ENCODE measurements at regions not wholly inside any gene's neighbourhood (a gene's known extent, or its start where the extent isn't known, plus 50 kb on each side); places are given as distances from the start of the nearest gene placed in this dataset.

- no peak for ATAC-seq
- Histone ChIP-seq H3K36me3 (ENCODE audit: control insufficient read depth, insufficient read depth, low read length) (no peaks in the 10 kb centered on the region), H3K4me3 (ENCODE audit: low read depth in 2 of 2, low read length in 2 of 2) (no peak overlapping the region), H3K4me1 (ENCODE audit: control insufficient read depth, insufficient read depth, low read length) (no peaks in the 10 kb centered on the region), H3K27ac (ENCODE audit: low read length) (no peak overlapping the region), H3K27me3 (ENCODE audit: control insufficient read depth, insufficient read depth, low read length) (peaks cover 9% of the 10 kb centered on the region), H3K9me3 (ENCODE audit: control insufficient read depth, insufficient read depth, low read depth, low read length) (no peaks in the 10 kb centered on the region)
- in situ Hi-C loops (cut with HindIII; ENCODE audit: low pct_unique_long_range_greater_than_20kb, low sequenced_read_pairs) = no loop called here
- CTCF ChIA-PET = no interaction called here
- POLR2A ChIA-PET = no interaction called here
- no TSS peak for BruUV-seq (replicated peaks)
- no peak for TF ChIP-seq SIN3A (IDR thresholded peaks at IDR 0.05; ENCODE audit: borderline replicate concordance, insufficient read depth, low read depth, low read length)
- TF ChIP-seq TCF7L2 (IDR thresholded peaks at IDR 0.05; ENCODE audit: low read depth, low read length) = no peak
- no peak for TF ChIP-seq CTCF (IDR thresholded peaks at IDR 0.05)
- no peak for TF ChIP-seq POLR2AphosphoS5 (IDR thresholded peaks at IDR 0.05; ENCODE audit: low read depth, low read length)
- no peak for TF ChIP-seq REST (IDR thresholded peaks at IDR 0.05; ENCODE audit: insufficient read depth in 1 of 2, low read depth in 2 of 2, low read length in 1 of 2)
- no peak for DNase-seq (ENCODE audit: low read depth, low spot score)
- intact Hi-C loops (cut with micrococcal nuclease; ENCODE audit: unreplicated experiment) = loop anchor here (2.0 to 5.0 kb wide), 2 partner anchors 909 to 1405 kb away; no protein-coding TSS in a partner anchor
These were observed 175.8 kb upstream of the ATP11B start for GRCh38 chr3:182617500-182617899.

- in situ Hi-C loops (cut with HindIII; ENCODE audit: low pct_unique_long_range_greater_than_20kb, low sequenced_read_pairs) (no loop called here), intact Hi-C loops (cut with micrococcal nuclease; ENCODE audit: unreplicated experiment) (loop anchor here (5.0 kb wide), 1 partner anchor 1406 kb away; no protein-coding TSS in a partner anchor)
- peak; percentile 10 for DNase-seq (ENCODE audit: low read depth, low spot score)
- Histone ChIP-seq H3K27me3 (ENCODE audit: control insufficient read depth, insufficient read depth, low read length) (peaks cover 9% of the 10 kb centered on the region), H3K4me1 (ENCODE audit: control insufficient read depth, insufficient read depth, low read length) (no peaks in the 10 kb centered on the region), H3K36me3 (ENCODE audit: control insufficient read depth, insufficient read depth, low read length) (no peaks in the 10 kb centered on the region), H3K4me3 (ENCODE audit: low read depth in 2 of 2, low read length in 2 of 2) (no peak overlapping the region), H3K9me3 (ENCODE audit: control insufficient read depth, insufficient read depth, low read depth, low read length) (no peaks in the 10 kb centered on the region), H3K27ac (ENCODE audit: low read length) (no peak overlapping the region)
- no TSS peak for BruUV-seq (replicated peaks)
- ATAC-seq = 0 out of 2 replicates have a peak, but pooled peaks have one; percentile 63
- TF ChIP-seq POLR2AphosphoS5 (IDR thresholded peaks at IDR 0.05; ENCODE audit: low read depth, low read length) = no peak
- peak; percentile 68 for TF ChIP-seq CTCF (IDR thresholded peaks at IDR 0.05)
- TF ChIP-seq REST (IDR thresholded peaks at IDR 0.05; ENCODE audit: insufficient read depth in 1 of 2, low read depth in 2 of 2, low read length in 1 of 2) = no peak
- no peak for TF ChIP-seq TCF7L2 (IDR thresholded peaks at IDR 0.05; ENCODE audit: low read depth, low read length)
- no peak for TF ChIP-seq SIN3A (IDR thresholded peaks at IDR 0.05; ENCODE audit: borderline replicate concordance, insufficient read depth, low read depth, low read length)
- ChIA-PET POLR2A (no interaction called here), CTCF (no interaction called here)
These were observed 175.1 kb upstream of the ATP11B start for GRCh38 chr3:182618085-182618732.

Data from Panc1 (cell line).